DND-41 (cell line): ENCODE measurements at regions not wholly inside any gene's neighbourhood (a gene's known extent, or its start where the extent isn't known, plus 50 kb on each side); places are given as distances from the start of the nearest gene placed in this dataset.
"Not testable (repeated sequence)": the region's sequence is repeated elsewhere in the genome, so short reads cannot be mapped to it uniquely, and the experiment has no call there.

Source experiments
- ATAC-seq: fragments of 200-7000 bp; cut with Tn5 transposase; 3 replicates; pipeline ENCODE4 v1.9.1; 2021; ENCODE audit warnings: low read depth; ENCODE audit not compliant: insufficient read depth
- DNase-seq: peaks from one replicate; pipeline ENCODE4 v3.0.0-alpha.2; 2020
- H2AFZ ChIP-seq: 2 replicates; pipeline ENCODE4 v1.6.0; 2012; ENCODE audit warnings: low read depth, low read length
- H3K27ac ChIP-seq: 2 replicates; pipeline ENCODE4 v1.5.1; 2012; ENCODE audit warnings: low read length, inconsistent platforms
- H3K27me3 ChIP-seq: fragments of 200-600 bp; sonication (generic); 2 replicates; pipeline ENCODE4 v1.6.0; 2012; ENCODE audit warnings: low read length, mild to moderate bottlenecking, inconsistent platforms; ENCODE audit not compliant: insufficient read depth, poor library complexity
- H3K36me3 ChIP-seq: 2 replicates; pipeline ENCODE4 v1.5.1; 2012; ENCODE audit warnings: low read length, inconsistent platforms; ENCODE audit not compliant: insufficient read depth
- H3K4me1 ChIP-seq: 2 replicates; pipeline ENCODE4 v1.5.1; 2012; ENCODE audit warnings: mild to moderate bottlenecking, low read length; ENCODE audit not compliant: insufficient read depth
- H3K4me2 ChIP-seq: 2 replicates; pipeline ENCODE4 v1.6.0; 2012; ENCODE audit warnings: mild to moderate bottlenecking, moderate library complexity, low read length, inconsistent platforms; ENCODE audit not compliant: insufficient read depth
- H3K4me3 ChIP-seq, 2 experiments: fragments of 200-600 bp in 1 of 2; shearing (Covaris generic) in 1 of 2; 2 replicates each; pipeline ENCODE4 v1.5.1; 2012 to 2016; ENCODE audit warnings: inconsistent platforms in 2 of 2, low read length in 2 of 2, mild to moderate bottlenecking in 2 of 2, low read depth in 1 of 2, moderate library complexity in 1 of 2
- H3K79me2 ChIP-seq: 2 replicates; pipeline ENCODE4 v1.6.0; 2012; ENCODE audit warnings: low read length, inconsistent platforms; ENCODE audit not compliant: insufficient read depth
- H3K9ac ChIP-seq: 2 replicates; pipeline ENCODE4 v1.6.0; 2012; ENCODE audit warnings: low read depth, mild to moderate bottlenecking, inconsistent platforms, low read length, moderate library complexity
- H3K9me3 ChIP-seq: 2 replicates; pipeline ENCODE4 v1.5.1; 2012; ENCODE audit warnings: low read length, moderate library complexity, mild to moderate bottlenecking, inconsistent platforms; ENCODE audit not compliant: insufficient read depth, severe bottlenecking
- H4K20me1 ChIP-seq: 2 replicates; pipeline ENCODE4 v1.6.0; 2012; ENCODE audit warnings: low read length; ENCODE audit not compliant: insufficient read depth
- CTCF ChIP-seq: IDR thresholded peaks from 2 replicates; pipeline ENCODE4 v1.5.1; 2012; ENCODE audit warnings: borderline replicate concordance, low read length, moderate library complexity, mild to moderate bottlenecking; ENCODE audit not compliant: poor library complexity, severe bottlenecking; ENCODE audit errors: extremely low read depth
- EZH2 ChIP-seq: IDR thresholded peaks from 3 replicates; pipeline ENCODE4 v1.6.1; 2012; ENCODE audit warnings: borderline replicate concordance, low read depth, mild to moderate bottlenecking, moderate library complexity, low read length, inconsistent platforms; ENCODE audit not compliant: severe bottlenecking

DNA sequence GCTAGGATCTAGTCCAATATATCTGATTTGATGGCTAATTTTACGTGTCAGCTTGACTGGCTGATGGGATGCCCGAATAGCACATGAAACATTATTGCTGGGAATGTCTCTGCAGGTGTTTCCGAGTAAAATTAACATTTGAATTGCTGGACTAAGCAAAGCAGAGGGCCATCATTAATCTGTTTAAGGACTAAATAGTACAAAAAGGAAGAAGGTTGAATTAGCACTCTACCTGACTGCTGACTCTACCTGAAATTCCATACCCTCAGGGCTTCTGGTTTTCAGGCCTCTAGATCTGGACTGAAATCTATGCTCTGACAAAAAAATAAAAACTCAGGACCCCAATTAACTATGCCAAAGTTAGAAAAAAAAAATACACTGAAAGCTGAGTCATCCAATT lies 1021.9 kb downstream of the FAM133A start:
- Histone ChIP-seq H3K4me2 (no peak overlapping the region), H3K4me1 (no peaks in the 10 kb centered on the region), H4K20me1 (no peaks in the 10 kb centered on the region), H3K27ac (no peak overlapping the region), H3K36me3 (no peaks in the 10 kb centered on the region), H3K9ac (no peak overlapping the region), H3K4me3 (no peak overlapping the region), H3K79me2 (no peaks in the 10 kb centered on the region), H3K9me3 (no peaks in the 10 kb centered on the region), H2AFZ (no peak overlapping the region), H3K27me3 (no peaks in the 10 kb centered on the region)
- TF ChIP-seq EZH2 (no peak), CTCF (no peak)
- no peak for DNase-seq
- ATAC-seq: no peak

DNA sequence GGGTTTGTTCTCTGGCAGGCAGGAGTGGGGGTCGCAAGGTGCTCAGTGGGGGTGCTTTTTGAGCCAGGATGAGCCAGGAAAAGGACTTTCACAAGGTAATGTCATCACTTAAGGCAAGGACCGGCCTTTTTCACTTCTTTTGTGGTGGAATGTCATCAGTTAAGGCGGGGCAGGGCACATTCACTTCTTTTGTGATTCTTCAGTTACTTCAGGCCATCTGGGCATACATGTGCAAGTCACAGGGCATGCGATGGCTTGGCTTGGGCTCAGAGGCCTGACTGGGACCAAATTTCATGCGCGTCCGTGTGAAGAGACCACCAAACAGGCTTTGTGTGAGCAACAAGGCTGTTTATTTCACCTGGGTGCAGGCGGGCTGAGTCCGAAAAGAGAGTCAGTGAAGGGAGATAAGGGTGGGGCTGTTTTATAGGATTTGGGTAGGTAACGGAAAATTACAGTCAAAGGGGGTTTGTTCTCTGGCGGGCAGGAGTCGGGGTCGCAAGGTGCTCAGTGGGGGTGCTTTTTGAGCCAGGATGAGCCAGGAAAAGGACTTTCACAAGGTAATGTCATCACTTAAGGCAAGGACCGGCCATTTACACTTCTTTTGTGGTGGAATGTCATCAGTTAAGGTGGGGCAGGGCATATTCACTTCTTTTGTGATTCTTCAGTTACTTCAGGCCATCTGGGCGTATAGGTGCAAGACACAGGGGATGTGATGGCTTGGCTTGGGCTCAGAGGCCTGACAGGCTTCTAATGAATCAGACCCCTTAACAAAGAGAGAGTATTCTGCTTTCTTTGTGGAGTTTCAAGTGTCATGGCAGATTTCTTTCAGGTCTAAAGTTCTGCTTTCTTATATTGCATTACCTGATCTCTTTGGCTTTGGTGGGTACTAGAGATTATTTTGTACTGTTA lies 1030.6 kb downstream of the FAM133A start:
- not testable (repeated sequence) for H3K27me3 ChIP-seq

DNA sequence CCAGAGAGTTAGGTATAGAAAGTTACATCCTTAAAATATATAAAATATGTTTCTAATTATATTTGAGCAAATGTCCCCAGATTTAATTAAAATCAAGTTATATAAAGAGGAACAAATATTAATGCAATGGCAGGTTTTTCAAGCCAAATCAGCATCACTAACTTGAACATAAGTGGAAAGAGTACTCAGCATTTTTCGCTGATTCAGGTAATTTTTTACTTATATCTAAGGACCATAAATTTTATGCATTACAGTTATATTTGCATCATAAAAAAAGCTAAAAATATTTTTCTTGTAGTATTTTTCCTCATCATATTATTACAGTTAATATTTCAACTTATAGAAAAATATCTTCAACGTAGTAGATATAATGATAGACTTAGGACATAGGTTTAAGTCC lies 1047.4 kb downstream of the FAM133A start:
- ATAC-seq (no peak), DNase-seq (no peak)
- no peaks in the 10 kb centered on the region for H3K9me3 ChIP-seq
- H3K27ac ChIP-seq: no peak overlapping the region
- H3K4me1 ChIP-seq: no peaks in the 10 kb centered on the region
- H2AFZ ChIP-seq: no peak overlapping the region
- no peaks in the 10 kb centered on the region for H3K79me2 ChIP-seq
- H3K4me3 ChIP-seq: no peak overlapping the region
- H3K27me3 ChIP-seq: no peaks in the 10 kb centered on the region
- no peaks in the 10 kb centered on the region for H3K36me3 ChIP-seq
- no peak overlapping the region for H3K9ac ChIP-seq
- H3K4me2 ChIP-seq: no peak overlapping the region
- H4K20me1 ChIP-seq: no peaks in the 10 kb centered on the region
- TF ChIP-seq CTCF: no peak

More for the DNA sequence above, 1030.6 kb downstream of the FAM133A start:
- not testable (repeated sequence) for H4K20me1 ChIP-seq, ATAC-seq, H3K4me1 ChIP-seq, H3K9me3 ChIP-seq, H3K4me2 ChIP-seq, H3K36me3 ChIP-seq, H3K79me2 ChIP-seq, H3K27ac ChIP-seq, H2AFZ ChIP-seq, DNase-seq, H3K4me3 ChIP-seq, H3K9ac ChIP-seq

- Histone ChIP-seq H3K27ac (no peak overlapping the region), H3K4me1 (no peaks in the 10 kb centered on the region), H3K36me3 (no peaks in the 10 kb centered on the region), H3K9ac (no peak overlapping the region), H3K79me2 (no peaks in the 10 kb centered on the region), H3K4me3 (no peak overlapping the region), H4K20me1 (no peaks in the 10 kb centered on the region), H3K27me3 (no peaks in the 10 kb centered on the region), H3K9me3 (no peaks in the 10 kb centered on the region), H2AFZ (no peak overlapping the region), H3K4me2 (no peak overlapping the region)
- ATAC-seq (no peak), DNase-seq (no peak)
- TF ChIP-seq CTCF: no peak
- TF ChIP-seq EZH2: no peak
Measured at GRCh38 chrX:94722578-94722977, 1048.6 kb downstream of the FAM133A start.
